ENCODE measurements at regions not wholly inside any gene's neighbourhood (a gene's known extent, or its start where the extent isn't known, plus 50 kb on each side); places are given as distances from the start of the nearest gene placed in this dataset.

- TF ChIP-seq EZH2 (IDR thresholded peaks at IDR 0.05; ENCODE audit: insufficient read depth, poor library complexity, severe bottlenecking), result no peak
- TF ChIP-seq EZH2phosphoT487 (IDR thresholded peaks at IDR 0.05; ENCODE audit: insufficient read depth, low read depth), result no peak
Observed at GRCh38 chr4:137640838-137641158, 108.5 kb upstream of the PCDH18 start.

Measured in GM23248 (cell line).